ENCODE measurements at regions not wholly inside any gene's neighbourhood (a gene's known extent, or its start where the extent isn't known, plus 50 kb on each side); places are given as distances from the start of the nearest gene placed in this dataset.

- TF ChIP-seq CTCF (conservative IDR thresholded peaks at IDR 0.05 in 1 of 2, IDR thresholded peaks at IDR 0.05 in 1 of 2; ENCODE audit: low read depth in 1 of 2, low read length in 2 of 2) = no peak
- no peak for TF ChIP-seq EZH2 (IDR thresholded peaks at IDR 0.05; ENCODE audit: low read length, missing control alignments)
Measured at GRCh38 chr10:23826421-23826820, 382.5 kb upstream of the KIAA1217 start.
